ENCODE measurements at regions not wholly inside any gene's neighbourhood (a gene's known extent, or its start where the extent isn't known, plus 50 kb on each side); places are given as distances from the start of the nearest gene placed in this dataset.

DNA sequence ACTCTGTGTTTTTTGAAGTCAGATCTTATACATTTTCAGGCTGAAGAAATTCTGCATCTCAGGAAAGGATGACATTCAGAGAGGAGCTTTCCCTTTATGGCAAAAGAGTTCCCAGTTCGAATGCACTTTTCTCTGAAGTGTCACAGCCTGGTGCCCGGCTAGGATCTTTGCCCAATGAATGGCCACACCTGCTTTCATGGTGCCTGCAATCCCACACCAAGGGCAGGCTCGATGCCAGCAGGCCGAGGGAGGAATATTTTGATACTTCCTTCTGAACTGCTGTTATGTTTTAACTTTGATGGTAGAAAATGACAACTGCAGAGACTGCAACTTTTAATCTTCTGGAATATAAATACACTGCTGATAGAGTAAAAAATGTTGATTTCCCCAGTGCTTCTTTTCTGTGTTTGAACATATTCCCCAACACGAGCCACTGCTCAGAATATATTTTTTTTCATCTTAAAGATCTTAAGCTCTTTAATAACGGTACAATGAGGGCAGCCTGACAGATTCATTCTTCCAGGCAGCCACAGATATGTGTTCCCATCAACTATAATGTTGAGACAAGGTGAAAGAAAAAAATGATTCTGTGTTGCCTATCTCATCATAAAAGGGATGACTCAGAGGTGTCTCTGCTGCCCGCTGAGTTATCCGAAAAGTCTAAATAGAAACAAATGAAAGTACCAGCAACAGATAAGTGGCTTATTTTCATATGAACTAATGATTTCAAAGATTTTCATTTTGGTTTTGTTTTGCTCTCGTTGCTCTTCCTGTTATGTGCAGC, 848.5 kb downstream of the DCDC2C start:
- intact Hi-C loops (cut with micrococcal nuclease), result no loop called here

DNA sequence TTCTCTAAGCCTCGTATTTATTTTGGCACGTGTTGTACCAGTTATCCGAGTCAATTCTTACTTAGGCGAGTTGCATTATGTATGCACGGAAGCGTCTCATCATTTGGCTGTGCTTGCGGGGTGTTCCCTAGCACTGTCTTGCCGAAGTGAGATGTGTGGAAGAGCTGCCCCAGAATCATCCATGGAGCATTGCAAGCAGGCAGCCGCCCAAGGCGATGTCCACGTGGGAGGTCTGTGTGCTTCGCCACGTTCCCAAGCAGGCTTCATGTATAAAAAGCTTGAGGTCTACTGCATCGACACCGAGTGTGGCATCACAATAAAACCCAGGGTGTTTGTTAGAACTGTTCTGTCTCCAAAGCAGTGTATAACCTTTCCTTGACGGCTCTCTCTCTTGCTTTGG, 849.9 kb downstream of the DCDC2C start:
- intact Hi-C loops (cut with micrococcal nuclease), result no loop called here

DNA sequence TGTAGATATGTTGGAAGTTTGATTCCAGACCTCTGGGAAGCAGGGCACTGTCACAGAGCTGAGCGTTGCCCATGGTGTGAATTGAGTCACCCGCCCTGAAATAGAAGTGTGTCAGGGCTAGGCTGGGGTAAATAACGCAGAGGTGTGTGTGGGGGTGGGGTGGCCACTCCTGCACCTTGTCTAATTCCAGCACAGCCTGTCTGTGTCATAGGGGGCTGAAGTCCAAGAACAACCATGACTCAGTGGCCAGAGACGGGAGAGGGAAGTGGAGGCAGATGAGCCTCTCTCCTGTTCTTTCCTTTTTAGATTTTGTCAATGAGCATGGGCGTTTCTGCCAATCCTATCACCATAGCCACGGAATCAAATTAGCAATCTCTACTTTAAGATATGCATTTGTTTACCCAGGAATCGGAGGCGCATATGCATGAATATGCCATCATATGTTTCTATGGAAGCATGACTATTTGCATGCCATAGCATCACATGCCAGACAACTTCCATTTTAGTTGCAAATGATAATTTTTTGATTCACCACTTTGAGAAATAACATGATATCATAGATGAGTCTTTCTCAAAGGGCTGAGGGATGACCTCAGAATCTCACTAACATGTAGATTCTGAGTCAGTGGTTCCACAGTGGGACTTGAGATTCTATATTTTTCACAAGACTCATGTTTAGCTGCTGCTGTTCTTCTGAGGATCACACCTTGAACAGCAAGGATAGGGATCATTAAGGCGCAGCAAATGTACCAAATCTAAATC, 852.9 kb downstream of the DCDC2C start:
- intact Hi-C loops (cut with micrococcal nuclease), result no loop called here

DNA sequence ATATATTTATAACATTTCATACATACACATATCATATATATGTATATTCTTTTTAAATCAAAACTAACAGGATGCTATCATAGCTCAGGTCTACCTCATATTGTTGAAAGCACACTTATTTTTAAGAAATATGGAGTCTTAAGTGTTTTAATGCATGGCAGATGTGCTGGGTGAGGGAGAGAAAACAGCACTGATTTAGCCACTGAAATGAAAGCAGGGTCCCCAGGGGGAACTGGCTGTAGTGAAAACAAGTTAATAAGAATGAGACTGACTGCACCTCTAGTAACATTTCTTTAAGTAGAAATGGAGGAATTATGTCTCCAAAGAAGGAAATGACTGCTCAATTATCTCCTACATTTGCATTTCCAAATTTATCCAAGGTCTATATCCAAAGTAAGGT, 857.8 kb downstream of the DCDC2C start:
- intact Hi-C loops (cut with micrococcal nuclease), result no loop called here

DNA sequence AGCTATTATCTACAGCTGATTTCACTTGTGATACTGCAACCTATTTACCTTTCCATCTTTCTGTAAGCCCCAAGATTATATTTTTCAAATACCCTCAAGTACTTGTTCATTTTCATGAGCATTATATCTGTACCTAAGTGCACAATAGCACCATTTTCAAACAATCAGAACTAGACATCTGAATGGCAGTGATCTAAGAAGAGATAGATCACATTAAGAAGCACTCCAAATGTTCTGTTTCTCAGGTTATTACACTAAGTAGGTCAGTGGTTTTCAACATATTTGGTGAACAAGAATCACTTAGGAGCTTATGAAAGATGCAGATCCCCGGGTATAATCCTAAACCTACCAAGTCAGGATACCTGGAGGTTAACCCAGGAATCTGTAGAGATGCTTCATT, 872.7 kb downstream of the DCDC2C start:
- intact Hi-C loops (cut with micrococcal nuclease), result no loop called here

DNA sequence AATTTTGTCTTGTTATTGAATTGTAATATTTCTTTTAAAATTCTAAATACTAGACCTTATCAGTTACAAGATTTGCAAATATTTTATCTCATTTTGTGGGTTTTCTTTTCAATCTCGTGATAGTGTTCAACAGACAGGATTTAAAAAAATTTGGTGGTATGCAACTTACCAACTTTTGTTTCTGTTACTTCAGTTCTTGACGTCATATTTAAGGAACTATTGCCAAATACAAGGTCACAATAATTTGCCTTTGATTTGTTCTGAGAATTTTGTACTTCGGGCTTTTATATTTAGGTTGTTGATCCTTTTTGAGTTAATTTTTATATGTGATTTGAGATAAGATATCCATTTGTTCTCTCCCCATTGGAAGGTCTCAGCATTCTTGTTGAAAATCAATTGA, 876.6 kb downstream of the DCDC2C start:
- intact Hi-C loops (cut with micrococcal nuclease), result no loop called here

DNA sequence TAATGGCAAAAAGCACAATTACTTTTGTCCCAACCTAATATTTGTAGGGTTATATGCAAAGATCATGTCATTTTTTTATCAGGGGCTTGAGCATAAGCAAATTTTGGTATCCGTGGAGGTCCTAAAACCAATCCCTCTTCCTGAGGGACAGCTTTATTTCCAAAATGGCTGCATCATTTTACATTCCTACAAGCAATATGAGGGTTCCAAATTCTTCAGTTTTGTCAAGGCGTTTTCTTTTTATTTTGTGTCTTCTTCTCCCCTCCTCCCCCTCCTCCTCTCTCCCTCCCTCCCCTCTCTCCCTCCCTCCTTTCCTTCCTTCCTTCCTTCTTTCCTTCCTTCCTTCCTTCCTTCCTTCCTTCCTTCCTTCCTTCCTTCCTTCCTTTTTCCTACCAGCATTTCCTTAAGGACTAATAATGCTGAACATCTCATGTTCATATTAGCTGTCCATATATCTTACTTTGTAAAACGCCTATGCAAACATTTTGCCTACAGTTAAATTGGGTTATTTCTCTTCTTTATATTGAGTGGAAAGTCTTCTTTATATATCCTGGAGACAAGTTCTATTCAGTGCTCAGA, 881.8 kb downstream of the DCDC2C start:
- intact Hi-C loops (cut with micrococcal nuclease), result no loop called here

DNA sequence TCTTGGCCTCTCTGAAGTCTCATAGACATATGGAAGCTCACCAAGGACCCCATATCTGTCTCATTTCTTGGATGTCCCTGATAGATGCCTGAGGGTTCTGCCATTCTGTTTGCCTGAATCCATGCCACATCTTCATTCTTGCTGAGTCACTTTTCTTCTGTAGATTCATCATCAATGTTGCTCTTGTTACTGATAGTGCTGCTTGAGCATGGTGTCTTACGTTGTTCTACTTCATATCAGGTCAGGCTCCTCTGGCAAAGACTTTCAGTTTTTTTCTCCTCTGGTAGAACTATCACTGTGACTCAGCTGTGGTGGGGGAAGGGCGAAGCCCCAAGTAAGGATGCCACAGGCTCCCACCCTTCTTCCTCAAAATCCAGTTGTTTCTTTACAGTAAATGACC, 885.2 kb downstream of the DCDC2C start:
- intact Hi-C loops (cut with micrococcal nuclease), result no loop called here

DNA sequence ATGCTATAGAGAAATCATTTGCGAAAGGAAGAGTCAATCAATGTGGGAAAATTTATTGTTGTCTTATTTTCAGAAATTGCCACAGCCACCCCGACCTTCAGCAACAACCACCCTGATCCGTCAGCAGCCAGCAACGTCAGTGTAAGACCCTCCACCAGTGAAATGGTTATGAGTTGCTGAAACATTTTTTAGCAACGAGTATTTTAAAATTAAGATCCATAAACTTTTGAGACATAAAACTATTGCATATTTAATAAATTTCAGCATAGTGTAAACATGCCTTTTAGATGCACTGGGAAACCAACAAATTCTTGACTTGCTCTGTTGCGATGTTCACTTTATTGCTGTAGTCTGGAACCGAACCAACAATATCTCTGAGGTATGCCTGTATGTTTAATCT, 887.9 kb downstream of the DCDC2C start:
- intact Hi-C loops (cut with micrococcal nuclease), result no loop called here

DNA sequence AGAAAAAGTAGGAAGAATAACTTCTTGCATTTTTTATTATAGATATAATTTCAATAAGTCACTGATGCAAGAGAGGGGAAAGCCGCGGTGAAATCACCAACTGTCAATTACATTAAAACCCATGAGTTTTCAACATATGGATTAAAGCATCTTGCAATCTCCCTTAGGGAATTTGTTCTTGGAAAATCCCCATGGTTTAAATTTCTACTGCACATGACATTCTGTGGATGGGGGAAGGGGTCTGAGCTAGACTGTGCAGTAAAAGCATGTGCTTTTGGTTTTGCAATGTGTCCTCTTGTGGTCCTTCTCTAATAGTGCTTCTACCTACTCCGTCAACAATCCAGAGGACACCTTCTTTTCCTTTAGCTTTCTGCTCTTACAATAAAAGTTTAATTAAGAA, 894.0 kb downstream of the DCDC2C start:
- intact Hi-C loops (cut with micrococcal nuclease), result no loop called here

DNA sequence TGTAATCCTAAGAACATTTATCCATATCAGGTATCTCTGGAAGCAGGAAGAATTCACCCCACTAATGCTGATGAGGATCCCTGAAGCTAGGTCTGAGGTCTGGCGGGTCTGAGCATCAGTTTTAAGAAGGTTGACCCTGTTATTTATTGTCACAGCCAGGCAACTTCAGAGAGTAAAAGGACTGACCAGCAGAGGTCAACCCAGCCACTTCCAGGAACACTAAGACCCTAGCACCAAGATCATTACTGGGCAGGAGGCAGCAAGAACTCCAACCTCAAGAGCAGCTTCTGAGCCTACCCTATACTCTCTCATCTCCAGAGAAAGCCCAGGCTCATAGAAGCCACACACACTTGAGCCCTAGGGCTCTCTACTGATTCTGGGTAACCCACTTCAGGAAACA, 901.4 kb downstream of the DCDC2C start:
- intact Hi-C loops (cut with micrococcal nuclease), result no loop called here

DNA sequence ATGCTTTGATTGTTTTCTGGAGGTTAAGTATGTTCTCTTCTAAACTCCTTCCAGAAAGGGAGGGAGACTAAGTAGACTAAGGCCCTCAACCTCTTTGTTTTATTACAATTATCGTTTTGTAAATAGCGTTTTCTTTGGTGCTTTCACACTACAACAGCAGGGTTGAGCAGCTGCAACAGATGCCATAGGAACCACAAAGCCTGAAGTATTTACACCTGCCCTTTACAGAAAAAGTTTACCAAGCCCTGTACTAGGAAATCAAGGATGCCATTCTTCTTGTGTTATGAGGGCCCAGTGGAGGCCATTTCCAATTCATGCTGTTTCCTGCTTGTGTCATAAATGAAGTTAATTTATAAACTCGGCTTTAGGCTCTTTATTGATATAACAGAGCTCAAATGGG, 914.8 kb downstream of the DCDC2C start:
- intact Hi-C loops (cut with micrococcal nuclease), result no loop called here

DNA sequence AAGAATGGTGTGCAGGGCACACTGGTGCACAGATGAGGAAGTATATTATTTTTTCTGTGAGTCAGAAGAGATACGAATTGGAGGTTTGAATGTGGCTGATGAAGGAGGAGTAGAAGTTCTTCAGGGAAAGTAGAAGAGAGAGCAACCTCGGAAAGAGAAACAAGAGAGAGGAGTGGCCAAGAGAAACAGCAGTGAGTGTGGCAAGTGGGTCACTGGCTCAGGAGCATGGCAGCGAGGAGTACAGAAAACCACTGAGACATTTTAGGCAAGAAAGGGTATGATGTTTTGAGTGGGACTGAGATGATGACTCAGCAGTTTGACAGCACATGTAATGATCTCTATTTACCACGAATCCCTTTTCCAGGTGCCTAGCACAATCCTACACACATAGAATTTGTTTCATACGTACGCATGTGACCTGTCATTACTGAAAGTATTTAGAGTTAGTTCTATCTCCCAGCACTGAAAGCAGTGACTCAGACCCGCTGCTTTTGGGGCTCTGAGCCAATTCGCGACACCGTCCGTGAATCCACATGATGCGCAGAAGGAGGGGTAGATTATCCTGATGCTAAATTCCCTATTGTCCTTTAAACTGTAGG, 915.4 kb downstream of the DCDC2C start:
- intact Hi-C loops (cut with micrococcal nuclease), result no loop called here

DNA sequence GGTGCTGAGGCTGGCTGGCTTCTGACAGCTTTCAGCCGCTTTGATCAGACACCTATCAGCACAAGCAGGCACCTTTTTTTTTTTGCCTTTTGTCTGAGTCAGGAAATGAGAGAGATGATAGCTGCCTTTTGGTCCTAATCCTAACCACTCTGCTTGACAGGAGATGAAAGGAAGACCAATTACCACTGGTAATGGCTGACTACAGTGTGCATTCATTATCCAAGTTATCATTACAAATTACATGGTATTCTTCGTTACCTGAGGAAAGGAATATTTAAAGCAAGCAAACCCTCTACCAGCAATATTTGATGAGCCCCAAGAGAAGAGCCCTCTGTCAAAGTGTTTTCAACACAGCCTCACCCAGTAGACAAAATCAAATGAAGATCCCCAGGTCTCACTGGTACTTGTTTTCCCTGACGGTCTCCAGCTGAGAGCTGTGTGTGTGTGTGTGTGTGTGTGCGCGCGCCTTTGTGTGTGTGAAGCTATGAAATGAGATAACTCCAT, 925.7 kb downstream of the DCDC2C start:
- intact Hi-C loops (cut with micrococcal nuclease), result no loop called here

DNA sequence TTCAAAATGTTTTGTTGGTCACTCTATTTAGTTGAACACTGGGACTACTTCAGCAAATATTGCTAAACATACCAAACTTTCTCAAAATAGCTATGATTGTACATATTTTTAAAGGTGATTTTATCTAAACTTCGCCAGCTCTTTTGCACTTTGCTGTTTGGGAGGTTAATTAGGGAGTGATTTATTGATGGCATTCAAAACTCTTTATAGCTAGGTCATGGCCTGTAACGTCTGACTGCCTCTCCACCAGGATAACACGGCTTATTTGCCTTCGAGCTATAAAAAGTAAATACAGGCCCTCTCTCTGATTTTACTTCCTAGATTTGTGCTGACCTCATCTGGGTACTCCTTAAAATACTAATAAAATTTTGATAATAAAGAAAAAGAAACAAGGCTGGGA, 931.9 kb downstream of the DCDC2C start:
- intact Hi-C loops (cut with micrococcal nuclease), result no loop called here

DNA sequence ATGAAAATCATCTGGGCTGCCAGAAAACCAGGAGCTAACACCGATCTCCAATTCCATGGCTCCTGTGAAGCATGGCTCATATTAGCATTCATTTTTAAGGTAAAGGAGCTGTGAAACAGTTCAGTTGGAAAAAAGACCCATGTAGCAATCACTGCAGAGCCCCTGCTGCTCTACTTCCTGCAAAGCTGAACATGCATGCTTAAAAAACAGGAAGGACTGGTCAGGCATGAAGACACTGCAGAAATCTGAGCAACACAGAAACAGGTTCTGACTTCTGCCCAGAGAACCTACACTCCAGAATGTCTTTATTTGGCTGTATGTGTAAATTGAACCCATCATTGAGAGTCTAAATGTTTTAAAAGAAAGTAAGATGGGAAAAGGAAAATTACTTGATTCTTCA, 950.6 kb downstream of the DCDC2C start:
- intact Hi-C loops (cut with micrococcal nuclease), result no loop called here

DNA sequence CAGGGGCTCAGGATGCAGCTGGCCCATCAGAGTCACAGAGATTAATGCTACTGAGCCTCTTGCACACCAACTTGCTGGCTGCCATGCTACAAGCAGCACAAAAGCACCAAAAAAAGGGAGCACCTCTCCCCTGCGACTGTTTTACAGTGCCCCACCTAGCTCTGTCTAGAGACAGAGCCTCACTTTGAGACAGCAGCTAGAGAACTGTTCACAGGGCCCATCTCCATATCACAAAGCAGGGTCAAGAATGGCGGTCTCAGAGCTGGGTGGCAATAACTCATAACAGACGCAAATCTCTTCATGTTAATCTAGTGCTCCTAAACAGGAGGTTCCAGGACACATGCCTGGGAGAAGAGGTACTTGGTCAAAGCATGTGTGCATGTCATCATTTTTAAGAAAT, 953.0 kb downstream of the DCDC2C start:
- intact Hi-C loops (cut with micrococcal nuclease), result no loop called here

DNA sequence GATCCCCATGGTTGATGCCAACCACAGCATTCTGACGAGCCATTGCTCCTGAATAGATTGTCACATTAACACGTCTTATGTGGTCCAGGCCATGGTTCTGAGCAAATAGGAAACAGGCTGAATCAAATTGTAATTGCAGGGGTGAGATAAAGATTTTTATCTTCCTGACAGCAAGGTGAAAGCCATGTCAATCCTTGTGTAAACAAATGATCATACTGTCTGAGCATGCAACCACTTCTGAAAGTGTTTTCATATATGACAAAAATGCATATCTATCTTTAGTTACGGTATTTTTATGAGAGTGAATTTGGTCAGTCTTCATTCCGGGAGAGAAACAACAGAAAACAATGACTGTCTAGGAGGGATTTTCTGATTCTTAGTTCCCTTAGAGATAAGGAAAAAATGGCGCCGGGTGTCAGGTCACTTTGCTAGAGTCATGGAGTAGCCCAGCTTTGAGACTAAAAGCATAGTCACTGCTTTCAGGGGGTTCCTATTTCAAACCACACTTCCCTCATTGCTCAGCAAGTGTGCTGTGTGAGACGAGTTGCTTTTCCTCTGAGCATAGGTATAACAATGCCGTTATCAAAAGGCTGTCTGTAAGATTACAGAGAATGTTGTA, 958.9 kb downstream of the DCDC2C start:
- intact Hi-C loops (cut with micrococcal nuclease), result no loop called here

DNA sequence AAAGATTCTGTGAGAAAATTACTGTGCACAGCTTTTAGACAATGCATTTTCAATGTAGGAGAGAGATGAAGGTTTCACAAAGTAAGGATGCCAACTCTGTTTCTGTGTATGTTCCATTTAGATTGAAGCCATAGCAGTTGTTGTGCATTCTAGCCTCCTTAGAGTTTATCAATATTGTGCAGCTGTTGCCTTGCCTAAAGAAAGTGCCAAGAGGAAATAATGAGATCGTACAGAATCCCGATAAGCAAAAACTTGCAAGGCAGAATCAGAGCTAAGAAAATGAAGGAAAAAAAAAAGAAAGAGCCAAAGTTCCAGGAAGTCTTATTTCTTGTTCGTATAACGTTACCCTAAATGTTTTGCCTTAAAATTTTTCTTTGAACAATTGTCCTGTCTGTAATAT, 965.0 kb downstream of the DCDC2C start:
- intact Hi-C loops (cut with micrococcal nuclease), result no loop called here

DNA sequence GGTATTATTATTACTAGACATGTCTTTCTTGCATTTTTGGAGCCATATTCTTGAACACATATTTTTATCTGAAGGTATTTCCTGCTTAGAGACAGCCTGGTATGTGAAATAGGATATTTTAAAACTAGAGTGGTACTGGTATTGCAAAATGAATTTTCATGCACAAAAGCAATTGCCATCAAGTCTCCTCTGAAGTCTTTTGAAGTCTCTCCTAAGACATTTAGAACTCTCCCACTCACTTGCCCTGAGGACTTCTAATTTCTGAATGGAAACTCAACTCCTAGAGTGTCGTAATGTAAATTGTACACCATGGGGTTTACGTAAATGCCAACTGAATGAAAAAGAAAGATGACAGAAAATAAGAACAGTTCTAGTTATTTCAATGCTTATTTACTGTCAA, 967.0 kb downstream of the DCDC2C start:
- intact Hi-C loops (cut with micrococcal nuclease), result no loop called here

DNA sequence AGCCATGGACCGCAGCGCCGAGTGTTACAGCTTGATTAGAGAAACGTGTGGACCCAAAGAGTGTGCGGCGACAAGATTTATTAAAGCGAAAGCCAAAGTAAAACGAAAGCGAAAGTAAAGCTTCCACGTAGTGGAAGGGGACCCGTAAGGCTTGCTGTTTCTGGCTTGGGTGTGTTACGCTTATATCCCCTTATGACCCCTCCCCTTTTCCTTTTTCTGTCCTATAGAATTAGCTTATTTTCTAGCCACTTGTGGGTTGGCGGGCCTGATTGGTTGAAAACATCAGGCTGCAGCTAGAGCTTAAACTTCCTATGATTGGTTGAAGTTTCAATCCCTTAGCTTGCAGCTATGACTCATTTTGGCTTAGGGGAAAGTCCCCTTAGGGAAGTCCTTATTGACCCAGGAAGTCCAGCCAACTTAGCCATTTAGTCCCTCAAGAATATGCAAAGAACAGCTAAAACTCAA, 969.7 kb downstream of the DCDC2C start:
- intact Hi-C loops (cut with micrococcal nuclease), result no loop called here

DNA sequence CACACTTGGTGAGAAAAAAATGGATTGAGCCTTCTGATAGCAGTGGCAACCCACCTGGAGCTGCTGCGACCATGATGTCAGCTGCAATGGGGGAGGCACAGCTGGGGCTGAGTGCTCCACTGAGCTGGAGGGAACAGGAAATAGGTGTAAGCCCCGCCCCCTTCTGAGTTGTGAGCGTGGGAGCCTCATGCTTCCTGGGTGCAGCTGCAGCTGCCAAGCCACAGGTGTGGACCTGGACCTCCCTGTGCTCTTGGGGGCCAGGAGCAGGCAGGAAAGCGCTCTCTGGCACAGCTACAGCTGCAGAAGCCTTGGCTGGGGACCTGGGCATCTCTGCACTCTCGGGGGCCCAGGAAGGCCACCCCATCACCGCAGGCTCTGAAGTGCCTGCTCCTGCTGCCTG, 970.6 kb downstream of the DCDC2C start:
- intact Hi-C loops (cut with micrococcal nuclease), result no loop called here
